Cardiac fibroblast (primary cell): ENCODE measurements at regions not wholly inside any gene's neighbourhood (a gene's known extent, or its start where the extent isn't known, plus 50 kb on each side); places are given as distances from the start of the nearest gene placed in this dataset.

Experiments
- DNase-seq, 2 donors: peaks; one replicate each; pipeline versions ENCODE4 v3.0.0 to v3.0.0-alpha.2; 2010; ENCODE audit warnings: low read depth in 2 of 2
- H3K4me3 ChIP-seq, 2 donors: replicated peaks in 1 of 2; 1 replicate in 1 of 2; 2 replicates in 1 of 2; pipeline ENCODE4 v1.5.1; 2011; ENCODE audit warnings: low read depth in 2 of 2, low read length in 2 of 2, mild to moderate bottlenecking in 2 of 2, moderate library complexity in 1 of 2
- CTCF ChIP-seq: IDR thresholded peaks from one replicate; pipeline ENCODE4 v1.5.1; 2011; ENCODE audit warnings: low read depth, mild to moderate bottlenecking, low read length, inconsistent platforms

GRCh38 chr7:84637568-84638338 is 443.2 kb upstream of the SEMA3A start:
- no peak for TF ChIP-seq CTCF
- no peak overlapping the region for H3K4me3 ChIP-seq

GRCh38 chr7:84631913-84632312 is 437.3 kb upstream of the SEMA3A start:
- DNase-seq, result no peak
- no peak for TF ChIP-seq CTCF
- H3K4me3 ChIP-seq, result no peak overlapping the region

More at GRCh38 chr7:84637568-84638338, 443.2 kb upstream of the SEMA3A start:
- peak; percentile 92 to 96 for DNase-seq

- TF ChIP-seq CTCF, result no peak
- no peak overlapping the region for H3K4me3 ChIP-seq
- no peak for DNase-seq
These were observed 435.2 kb upstream of the SEMA3A start for GRCh38 chr7:84629640-84630318.

GRCh38 chr7:84629216-84629615 is 434.6 kb upstream of the SEMA3A start:
- DNase-seq, result no peak
- no peak overlapping the region for H3K4me3 ChIP-seq
- no peak for TF ChIP-seq CTCF

GRCh38 chr7:84627250-84627649 is 432.7 kb upstream of the SEMA3A start:
- no peak overlapping the region for H3K4me3 ChIP-seq
- TF ChIP-seq CTCF, result no peak
- no peak for DNase-seq

- no peak for DNase-seq
- H3K4me3 ChIP-seq, result no peak overlapping the region
- no peak for TF ChIP-seq CTCF
These were observed 430.3 kb upstream of the SEMA3A start for GRCh38 chr7:84624927-84625326.
